ENCODE measurements at regions not wholly inside any gene's neighbourhood (a gene's known extent, or its start where the extent isn't known, plus 50 kb on each side); places are given as distances from the start of the nearest gene placed in this dataset.

DNA sequence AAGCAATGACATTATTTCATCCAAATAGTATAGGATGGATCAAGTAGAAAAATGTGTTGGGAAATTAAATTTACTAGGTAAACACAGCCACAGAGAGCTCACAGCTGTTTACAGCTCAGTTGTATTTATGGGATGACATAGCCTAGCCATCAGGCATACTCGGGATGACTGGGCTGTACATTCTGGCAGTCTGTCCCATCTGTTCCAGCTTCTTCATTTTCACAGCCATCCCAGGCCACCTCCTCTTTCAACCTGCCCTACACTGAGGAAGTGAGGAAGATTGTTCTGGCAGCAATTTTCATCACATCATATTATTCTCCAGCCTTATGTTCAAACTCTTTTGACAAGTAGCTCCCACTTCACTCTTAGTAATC, 98.4 kb upstream of the PFN2 start:
- Histone ChIP-seq H3K27me3 (replicated peaks; ENCODE audit: control insufficient read depth, insufficient read depth, low read length) (peaks cover 3% of the 10 kb centered on the region), H3K9me3 (no peaks in the 10 kb centered on the region), H3K36me3 (ENCODE audit: control insufficient read depth, insufficient read depth, low read length) (no peaks in the 10 kb centered on the region), H3K4me3 (ENCODE audit: low read depth, low read length) (no peak overlapping the region), H3K4me1 (no peaks in the 10 kb centered on the region)
- BruUV-seq (replicated peaks): no TSS peak
- intact Hi-C loops (cut with micrococcal nuclease; ENCODE audit: unreplicated experiment): no loop called here
- H3K36me3 Mint-ChIP-seq (ENCODE audit: insufficient read depth, unreplicated experiment): no peaks in the 10 kb centered on the region
- CTCF ChIA-PET: no interaction called here
- DNase-seq: no peak
- TF ChIP-seq, protein P1, sequence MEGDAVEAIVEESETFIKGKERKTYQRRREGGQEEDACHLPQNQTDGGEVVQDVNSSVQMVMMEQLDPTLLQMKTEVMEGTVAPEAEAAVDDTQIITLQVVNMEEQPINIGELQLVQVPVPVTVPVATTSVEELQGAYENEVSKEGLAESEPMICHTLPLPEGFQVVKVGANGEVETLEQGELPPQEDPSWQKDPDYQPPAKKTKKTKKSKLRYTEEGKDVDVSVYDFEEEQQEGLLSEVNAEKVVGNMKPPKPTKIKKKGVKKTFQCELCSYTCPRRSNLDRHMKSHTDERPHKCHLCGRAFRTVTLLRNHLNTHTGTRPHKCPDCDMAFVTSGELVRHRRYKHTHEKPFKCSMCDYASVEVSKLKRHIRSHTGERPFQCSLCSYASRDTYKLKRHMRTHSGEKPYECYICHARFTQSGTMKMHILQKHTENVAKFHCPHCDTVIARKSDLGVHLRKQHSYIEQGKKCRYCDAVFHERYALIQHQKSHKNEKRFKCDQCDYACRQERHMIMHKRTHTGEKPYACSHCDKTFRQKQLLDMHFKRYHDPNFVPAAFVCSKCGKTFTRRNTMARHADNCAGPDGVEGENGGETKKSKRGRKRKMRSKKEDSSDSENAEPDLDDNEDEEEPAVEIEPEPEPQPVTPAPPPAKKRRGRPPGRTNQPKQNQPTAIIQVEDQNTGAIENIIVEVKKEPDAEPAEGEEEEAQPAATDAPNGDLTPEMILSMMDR (IDR thresholded peaks at IDR 0.05; ENCODE audit: insufficient read depth in 1 of 2, low read depth in 1 of 2, low read length in 1 of 2, severe bottlenecking in 1 of 2, unreplicated experiment in 1 of 2): no peak
- no peak overlapping the region for H3K4me3 Mint-ChIP-seq (ENCODE audit: unreplicated experiment)
- no peaks in the 10 kb centered on the region for H3K9me3 Mint-ChIP-seq (ENCODE audit: unreplicated experiment)
- H3K27me3 Mint-ChIP-seq (ENCODE audit: insufficient read depth, unreplicated experiment): peaks cover 36% of the 10 kb centered on the region
- H3K27ac Mint-ChIP-seq (ENCODE audit: unreplicated experiment): no peak overlapping the region
- POLR2A ChIA-PET: no interaction called here
- H3K4me1 Mint-ChIP-seq (ENCODE audit: low read depth, unreplicated experiment): no peaks in the 10 kb centered on the region

DNA sequence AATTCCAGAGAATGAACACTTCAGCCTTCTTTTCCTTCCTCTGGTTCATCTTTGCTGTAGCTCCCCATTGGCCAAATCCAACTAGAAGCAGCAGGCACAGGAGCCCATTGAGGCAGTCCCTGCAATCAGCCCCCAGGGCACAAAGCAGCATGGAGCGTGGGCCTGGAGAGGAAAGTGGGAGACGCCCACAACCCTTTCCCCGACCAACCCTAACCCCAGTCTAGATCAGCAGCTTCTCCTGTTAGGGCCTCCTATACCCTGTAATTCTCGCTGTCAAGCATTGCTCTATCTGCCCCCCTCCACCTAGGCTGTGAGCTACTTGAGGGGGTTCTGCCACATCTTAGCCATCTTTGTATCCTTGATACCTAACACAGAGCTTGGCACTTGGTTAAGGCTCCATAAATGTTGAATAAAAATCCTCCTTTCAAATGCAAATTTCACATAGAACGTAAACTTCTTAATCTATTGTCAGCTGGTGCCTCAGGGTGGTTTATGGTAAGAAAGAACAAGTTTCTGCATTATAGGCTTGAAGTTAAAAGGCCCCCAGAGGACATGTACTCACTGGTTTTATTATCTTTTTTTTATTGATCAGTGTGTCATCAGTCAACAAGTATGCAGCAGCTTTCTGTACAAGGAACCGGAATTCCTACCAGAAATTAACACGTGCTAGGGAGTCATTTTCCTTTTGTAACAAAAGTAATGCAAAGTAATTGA, 97.9 kb upstream of the PFN2 start:
- H3K27me3 ChIP-seq (replicated peaks; ENCODE audit: control insufficient read depth, insufficient read depth, low read length): peaks cover 3% of the 10 kb centered on the region
- no peak overlapping the region for H3K4me3 ChIP-seq (ENCODE audit: low read depth, low read length)
- BruUV-seq (replicated peaks): no TSS peak
- intact Hi-C loops (cut with micrococcal nuclease; ENCODE audit: unreplicated experiment): no loop called here
- peaks cover 31% of the 10 kb centered on the region for H3K27me3 Mint-ChIP-seq (ENCODE audit: insufficient read depth, unreplicated experiment)
- H3K9me3 Mint-ChIP-seq (ENCODE audit: unreplicated experiment): no peaks in the 10 kb centered on the region
- ChIA-PET CTCF (interaction anchor here (0.5 kb wide), 1 partner anchor 756 kb away, joined by 3 read pairs; no protein-coding TSS in a partner anchor), POLR2A (no interaction called here)
- TF ChIP-seq, protein P1 (IDR thresholded peaks at IDR 0.05; ENCODE audit: insufficient read depth in 1 of 2, low read depth in 1 of 2, low read length in 1 of 2, severe bottlenecking in 1 of 2, unreplicated experiment in 1 of 2): no peak
- no peaks in the 10 kb centered on the region for H3K36me3 ChIP-seq (ENCODE audit: control insufficient read depth, insufficient read depth, low read length)
- no peaks in the 10 kb centered on the region for H3K4me1 ChIP-seq
- H3K9me3 ChIP-seq: no peaks in the 10 kb centered on the region
- no peak overlapping the region for H3K27ac Mint-ChIP-seq (ENCODE audit: unreplicated experiment)
- no peak overlapping the region for H3K4me3 Mint-ChIP-seq (ENCODE audit: unreplicated experiment)
- H3K36me3 Mint-ChIP-seq (ENCODE audit: insufficient read depth, unreplicated experiment): no peaks in the 10 kb centered on the region
- no peak for DNase-seq
- no peaks in the 10 kb centered on the region for H3K4me1 Mint-ChIP-seq (ENCODE audit: low read depth, unreplicated experiment)

DNA sequence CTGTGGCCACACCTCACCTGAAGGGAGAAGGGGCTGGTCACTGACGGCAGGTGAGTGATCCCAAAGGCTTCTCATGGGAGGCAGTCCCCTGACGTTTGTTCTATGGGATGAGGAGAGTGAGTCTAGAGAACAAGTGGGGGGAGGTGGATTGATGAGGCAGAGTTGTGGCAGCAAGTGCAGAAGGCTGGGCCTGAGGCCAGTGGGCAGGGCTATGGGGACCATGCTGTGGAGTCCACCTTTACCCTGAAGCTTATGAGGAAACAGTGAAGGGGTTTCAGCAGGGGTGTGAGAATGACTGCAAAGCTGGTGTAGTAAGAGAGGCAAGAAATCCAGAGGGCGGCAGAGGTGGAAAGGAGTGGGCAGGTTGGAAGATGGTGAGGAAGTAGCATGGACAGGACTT, 96.9 kb upstream of the PFN2 start:
- no peak for DNase-seq
- Histone ChIP-seq H3K4me1 (no peaks in the 10 kb centered on the region), H3K9me3 (no peaks in the 10 kb centered on the region), H3K36me3 (ENCODE audit: control insufficient read depth, insufficient read depth, low read length) (no peaks in the 10 kb centered on the region), H3K27me3 (replicated peaks; ENCODE audit: control insufficient read depth, insufficient read depth, low read length) (peaks cover 3% of the 10 kb centered on the region), H3K4me3 (ENCODE audit: low read depth, low read length) (no peak overlapping the region)
- BruUV-seq (replicated peaks): no TSS peak
- Mint-ChIP-seq H3K4me1 (ENCODE audit: low read depth, unreplicated experiment) (no peaks in the 10 kb centered on the region), H3K36me3 (ENCODE audit: insufficient read depth, unreplicated experiment) (no peaks in the 10 kb centered on the region), H3K27me3 (ENCODE audit: insufficient read depth, unreplicated experiment) (peaks cover 30% of the 10 kb centered on the region), H3K9me3 (ENCODE audit: unreplicated experiment) (no peaks in the 10 kb centered on the region), H3K27ac (ENCODE audit: unreplicated experiment) (no peak overlapping the region), H3K4me3 (ENCODE audit: unreplicated experiment) (no peak overlapping the region)
- ChIA-PET CTCF (no interaction called here), POLR2A (no interaction called here)
- TF ChIP-seq, protein P1 (IDR thresholded peaks at IDR 0.05; ENCODE audit: insufficient read depth in 1 of 2, low read depth in 1 of 2, low read length in 1 of 2, severe bottlenecking in 1 of 2, unreplicated experiment in 1 of 2): no peak
- intact Hi-C loops (cut with micrococcal nuclease; ENCODE audit: unreplicated experiment): no loop called here
